Transverse colon (tissue), 1 donor: ENCODE measurements at regions not wholly inside any gene's neighbourhood (a gene's known extent, or its start where the extent isn't known, plus 50 kb on each side); places are given as distances from the start of the nearest gene placed in this dataset.

ENCODE experiments used
- EP300 ChIP-seq: sonication (generic); formaldehyde crosslinking; IDR thresholded peaks from one replicate; pipeline ENCODE4 v1.6.1; 2017; ENCODE audit warnings: antibody characterized with exemption, low read depth
- POLR2A ChIP-seq: fragments of 450-650 bp; IDR thresholded peaks from one replicate; pipeline ENCODE4 v1.6.1; 2016; ENCODE audit warnings: antibody characterized with exemption, mild to moderate bottlenecking, moderate library complexity

- TF ChIP-seq POLR2A (no peak), EP300 (no peak)
Observed at GRCh38 chr9:28832168-28832770, 1259.0 kb upstream of the C9orf72 start.
